ENCODE measurements at regions not wholly inside any gene's neighbourhood (a gene's known extent, or its start where the extent isn't known, plus 50 kb on each side); places are given as distances from the start of the nearest gene placed in this dataset.
"Not testable (repeated sequence)": the region's sequence is repeated elsewhere in the genome, so short reads cannot be mapped to it uniquely, and the experiment has no call there.

DNA sequence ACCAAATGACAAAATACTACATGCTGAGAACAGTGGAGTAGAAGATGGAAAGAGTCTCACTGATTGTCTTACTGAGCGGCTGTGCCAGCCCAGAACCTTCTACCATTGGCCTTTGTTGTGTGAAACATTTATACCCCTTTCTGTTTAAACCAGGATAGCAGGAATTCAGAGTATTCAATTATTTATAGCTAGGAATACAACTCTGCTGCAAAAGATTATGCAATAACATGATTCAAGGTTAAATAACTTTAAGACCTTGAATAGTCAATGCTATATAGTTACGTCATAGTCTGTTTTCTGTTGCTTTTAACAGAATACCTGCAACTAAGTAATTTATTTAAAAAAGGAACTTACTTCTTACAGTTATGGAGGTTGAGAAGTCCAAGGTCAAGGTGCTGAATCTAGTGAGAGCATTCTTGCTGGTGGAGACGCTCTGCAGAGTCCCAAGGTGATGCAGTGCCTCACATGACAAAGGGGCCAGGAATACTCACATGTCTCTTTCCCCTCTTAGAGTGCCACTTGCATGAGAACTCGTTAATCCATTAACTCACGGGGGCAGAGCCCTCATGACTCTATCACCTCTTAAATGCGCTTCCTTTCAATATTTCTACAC, 371.8 kb downstream of the MDFIC start:
- no peak for DNase-seq (ENCODE audit: extremely low spot score)
- Histone ChIP-seq H3K4me1 (no peaks in the 10 kb centered on the region), H3K9me3 (no peaks in the 10 kb centered on the region), H3K4me3 (no peak overlapping the region), H3K27ac (replicated peaks in 1 of 4) (no peak overlapping the region), H3K27me3 (no peaks in the 10 kb centered on the region), H3K36me3 (no peaks in the 10 kb centered on the region)
- TF ChIP-seq EP300 (IDR thresholded peaks at IDR 0.05) = no peak
- no peak for TF ChIP-seq POLR2AphosphoS5 (IDR thresholded peaks at IDR 0.05)
- TF ChIP-seq, protein P1, sequence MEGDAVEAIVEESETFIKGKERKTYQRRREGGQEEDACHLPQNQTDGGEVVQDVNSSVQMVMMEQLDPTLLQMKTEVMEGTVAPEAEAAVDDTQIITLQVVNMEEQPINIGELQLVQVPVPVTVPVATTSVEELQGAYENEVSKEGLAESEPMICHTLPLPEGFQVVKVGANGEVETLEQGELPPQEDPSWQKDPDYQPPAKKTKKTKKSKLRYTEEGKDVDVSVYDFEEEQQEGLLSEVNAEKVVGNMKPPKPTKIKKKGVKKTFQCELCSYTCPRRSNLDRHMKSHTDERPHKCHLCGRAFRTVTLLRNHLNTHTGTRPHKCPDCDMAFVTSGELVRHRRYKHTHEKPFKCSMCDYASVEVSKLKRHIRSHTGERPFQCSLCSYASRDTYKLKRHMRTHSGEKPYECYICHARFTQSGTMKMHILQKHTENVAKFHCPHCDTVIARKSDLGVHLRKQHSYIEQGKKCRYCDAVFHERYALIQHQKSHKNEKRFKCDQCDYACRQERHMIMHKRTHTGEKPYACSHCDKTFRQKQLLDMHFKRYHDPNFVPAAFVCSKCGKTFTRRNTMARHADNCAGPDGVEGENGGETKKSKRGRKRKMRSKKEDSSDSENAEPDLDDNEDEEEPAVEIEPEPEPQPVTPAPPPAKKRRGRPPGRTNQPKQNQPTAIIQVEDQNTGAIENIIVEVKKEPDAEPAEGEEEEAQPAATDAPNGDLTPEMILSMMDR (IDR thresholded peaks at IDR 0.05) = no peak
- TF ChIP-seq POLR2A (IDR thresholded peaks at IDR 0.05; ENCODE audit: low read depth) = no peak
- WGBS = 77% methylated on average over 6 of the region's 6 CpGs
- intact Hi-C loops (cut with DNase I) = no loop called here

DNA sequence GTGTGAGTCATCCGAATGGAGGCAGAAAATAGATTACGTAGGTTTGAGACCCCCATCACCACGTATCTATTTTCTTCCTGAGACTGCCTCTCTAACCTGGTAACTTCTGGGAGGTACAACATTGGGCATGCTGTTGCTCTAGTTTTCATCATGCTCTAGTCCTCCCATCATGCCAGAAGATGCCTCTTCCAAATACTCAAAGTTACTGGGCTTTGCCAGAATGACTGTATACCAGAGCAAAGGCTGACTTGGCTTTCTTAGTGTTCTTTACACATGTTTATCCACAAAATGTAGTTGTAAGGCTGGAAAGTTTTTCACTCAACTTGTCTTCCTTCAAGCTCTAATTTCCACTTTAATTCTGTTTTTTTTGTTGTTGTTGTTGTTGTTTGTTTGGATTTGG, 370.5 kb downstream of the MDFIC start:
- Histone ChIP-seq H3K4me3 (no peak overlapping the region), H3K9me3 (no peaks in the 10 kb centered on the region), H3K36me3 (no peaks in the 10 kb centered on the region), H3K4me1 (no peaks in the 10 kb centered on the region), H3K27ac (replicated peaks in 1 of 4) (no peak overlapping the region), H3K27me3 (no peaks in the 10 kb centered on the region)
- intact Hi-C loops (cut with DNase I) = no loop called here
- TF ChIP-seq POLR2AphosphoS5 (IDR thresholded peaks at IDR 0.05) (no peak), POLR2A (IDR thresholded peaks at IDR 0.05; ENCODE audit: low read depth) (no peak), EP300 (IDR thresholded peaks at IDR 0.05) (no peak)
- TF ChIP-seq, protein P1 (IDR thresholded peaks at IDR 0.05) = no peak
- DNase-seq (ENCODE audit: extremely low spot score) = no peak
- 95% methylated on average over 3 of the region's 3 CpGs for WGBS

DNA sequence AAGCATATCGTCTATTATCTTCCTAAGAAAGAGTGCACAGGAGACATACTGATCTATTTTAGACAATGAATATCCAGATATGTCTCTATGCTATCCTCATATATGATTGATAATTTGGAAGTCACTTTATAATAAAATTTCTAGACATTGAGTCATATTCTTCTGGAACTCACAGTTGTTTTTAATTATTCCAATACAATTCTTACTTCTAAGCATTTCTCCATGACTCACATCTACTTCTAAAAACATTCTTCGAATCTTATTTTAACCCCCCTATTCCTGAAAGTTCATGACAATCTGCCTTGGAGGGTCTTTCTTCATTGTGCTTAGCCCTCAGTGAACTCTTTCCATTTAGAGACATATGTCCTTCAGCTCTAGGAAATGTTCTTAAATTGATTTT, 368.1 kb downstream of the MDFIC start:
- Histone ChIP-seq H3K36me3 (no peaks in the 10 kb centered on the region), H3K27me3 (no peaks in the 10 kb centered on the region), H3K4me3 (no peak overlapping the region), H3K4me1 (no peaks in the 10 kb centered on the region), H3K9me3 (no peaks in the 10 kb centered on the region), H3K27ac (replicated peaks in 1 of 4) (no peak overlapping the region)
- DNase-seq (ENCODE audit: extremely low spot score) = no peak
- TF ChIP-seq POLR2A (IDR thresholded peaks at IDR 0.05; ENCODE audit: low read depth) (no peak), EP300 (IDR thresholded peaks at IDR 0.05) (no peak), POLR2AphosphoS5 (IDR thresholded peaks at IDR 0.05) (no peak)
- TF ChIP-seq, protein P1 (IDR thresholded peaks at IDR 0.05) = no peak
- 87% methylated on average over 2 of the region's 2 CpGs for WGBS
- intact Hi-C loops (cut with DNase I) = no loop called here

DNA sequence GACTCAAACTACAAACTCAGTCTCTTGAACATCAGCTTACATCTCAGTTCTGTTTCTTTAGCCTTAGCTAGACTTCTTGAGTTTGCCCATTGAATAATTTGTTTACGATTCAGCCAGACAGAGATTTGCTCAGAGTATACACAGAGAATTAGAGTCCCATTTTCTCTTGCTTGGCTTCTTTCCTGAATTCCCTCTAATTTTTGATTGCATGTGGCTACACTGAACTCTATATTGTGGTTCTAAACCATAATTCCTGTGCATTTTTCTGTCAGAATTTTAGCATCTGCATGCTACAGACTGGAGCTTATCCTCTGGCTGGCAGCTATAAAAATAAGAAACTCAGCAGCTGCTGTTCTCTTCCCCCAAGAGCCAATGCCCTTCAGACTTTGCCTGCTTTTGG, 354.9 kb downstream of the MDFIC start:
- H3K4me1 ChIP-seq = no peaks in the 10 kb centered on the region
- WGBS = 88% methylated on average over 1 of the region's 1 CpG
- no peaks in the 10 kb centered on the region for H3K36me3 ChIP-seq
- no peak overlapping the region for H3K27ac ChIP-seq (replicated peaks in 1 of 4)
- intact Hi-C loops (cut with DNase I) = no loop called here
- H3K4me3 ChIP-seq = no peak overlapping the region
- no peak for TF ChIP-seq POLR2AphosphoS5 (IDR thresholded peaks at IDR 0.05)
- no peak for TF ChIP-seq POLR2A (IDR thresholded peaks at IDR 0.05; ENCODE audit: low read depth)
- TF ChIP-seq, protein P1 (IDR thresholded peaks at IDR 0.05) = no peak
- no peak for TF ChIP-seq EP300 (IDR thresholded peaks at IDR 0.05)
- DNase-seq (ENCODE audit: extremely low spot score) = no peak
- H3K9me3 ChIP-seq = peaks cover 0 to 3% (median 0%) of the 10 kb centered on the region in 4 donors
- no peaks in the 10 kb centered on the region for H3K27me3 ChIP-seq

DNA sequence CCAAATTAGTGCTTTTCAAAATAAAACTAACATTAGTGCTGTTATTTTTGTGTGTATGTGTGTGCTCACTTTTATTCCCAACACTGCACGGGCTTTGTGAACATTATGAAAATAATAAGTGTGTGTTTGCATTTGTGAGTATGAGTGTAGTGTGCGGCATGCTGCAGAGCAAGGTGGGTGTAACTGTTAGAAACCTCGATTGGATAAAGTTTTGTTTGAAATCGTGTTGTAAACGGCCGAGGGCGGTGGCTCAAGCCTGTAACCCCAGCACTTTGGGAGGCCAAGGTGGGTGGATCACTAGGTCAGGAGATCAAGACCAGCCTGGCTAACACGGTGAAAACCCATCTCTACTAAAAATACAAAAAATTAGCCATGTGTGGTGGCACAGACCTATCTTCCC, 352.0 kb downstream of the MDFIC start:
- H3K9me3 ChIP-seq; intact Hi-C loops (cut with DNase I); DNase-seq (ENCODE audit: extremely low spot score); H3K4me3 ChIP-seq; H3K27ac ChIP-seq (replicated peaks in 1 of 4); H3K4me1 ChIP-seq; H3K36me3 ChIP-seq; H3K27me3 ChIP-seq: not testable (repeated sequence)
- 92% methylated on average over 8 of the region's 8 CpGs for WGBS
